Immature natural killer cell (primary cell): ENCODE measurements at regions not wholly inside any gene's neighbourhood (a gene's known extent, or its start where the extent isn't known, plus 50 kb on each side); places are given as distances from the start of the nearest gene placed in this dataset.

Source experiments
- DNase-seq, 3 donors: peaks; one replicate each; pipeline ENCODE4 v3.0.0; 2022; ENCODE audit warnings: mixed read lengths in 1 of 3
- H3K27ac Mint-ChIP-seq, 6 donors: one replicate each; pipeline ENCODE4 v1.8.0; 2020; ENCODE audit warnings: mixed read lengths in 6 of 6, mild to moderate bottlenecking in 5 of 6, inconsistent platforms in 4 of 6, moderate library complexity in 3 of 6
- H3K27me3 Mint-ChIP-seq, 3 donors: one replicate each; pipeline ENCODE4 v1.8.0; 2020 to 2021; ENCODE audit warnings: low read depth in 3 of 3, mild to moderate bottlenecking in 3 of 3, mixed read lengths in 3 of 3, moderate library complexity in 3 of 3, inconsistent platforms in 1 of 3
- H3K36me3 Mint-ChIP-seq, 3 donors: one replicate each; pipeline ENCODE4 v1.8.0; 2020; ENCODE audit warnings: mixed read lengths in 3 of 3, inconsistent platforms in 2 of 3, mild to moderate bottlenecking in 2 of 3
- H3K4me1 Mint-ChIP-seq, 2 donors: one replicate each; pipeline ENCODE4 v1.8.0; 2020; ENCODE audit warnings: inconsistent platforms in 2 of 2, mild to moderate bottlenecking in 2 of 2, mixed read lengths in 2 of 2, moderate library complexity in 1 of 2
- H3K4me3 Mint-ChIP-seq, 5 donors: one replicate each; pipeline ENCODE4 v1.8.0; 2020; ENCODE audit warnings: mild to moderate bottlenecking in 5 of 5, mixed read lengths in 5 of 5, inconsistent platforms in 3 of 5, moderate library complexity in 3 of 5
- H3K9me3 Mint-ChIP-seq, 6 donors: one replicate each; pipeline ENCODE4 v1.8.0; 2020; ENCODE audit warnings: mild to moderate bottlenecking in 6 of 6, mixed read lengths in 6 of 6, inconsistent platforms in 4 of 6, moderate library complexity in 3 of 6

DNA sequence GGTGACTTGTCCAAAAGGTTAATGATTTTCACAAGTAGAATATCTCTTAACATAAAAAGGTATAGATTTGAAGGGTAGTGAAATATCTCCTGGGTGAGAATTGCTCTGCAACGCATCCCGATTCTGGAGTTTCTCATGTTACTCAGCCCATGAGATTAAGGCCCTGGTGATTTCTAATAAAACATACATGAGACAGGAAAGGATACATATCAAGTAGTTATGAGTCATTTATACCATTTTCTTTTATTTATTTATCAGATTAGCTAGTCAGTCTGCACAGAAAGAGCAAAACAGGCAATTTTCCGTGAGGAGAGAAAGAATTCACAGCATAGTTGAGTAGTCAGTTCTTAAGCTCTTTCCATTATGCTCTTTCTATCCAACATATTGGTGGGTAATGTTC, 535.6 kb upstream of the ATP2B1 start:
- H3K27me3 Mint-ChIP-seq, result no peaks in the 10 kb centered on the region
- no peak overlapping the region for H3K4me3 Mint-ChIP-seq
- no peaks in the 10 kb centered on the region for H3K9me3 Mint-ChIP-seq
- DNase-seq, result no peak
- no peak overlapping the region for H3K27ac Mint-ChIP-seq
- H3K4me1 Mint-ChIP-seq, result no peaks in the 10 kb centered on the region
- H3K36me3 Mint-ChIP-seq, result no peaks in the 10 kb centered on the region

- DNase-seq, result no peak
- Mint-ChIP-seq H3K36me3 (no peaks in the 10 kb centered on the region), H3K9me3 (no peaks in the 10 kb centered on the region), H3K4me3 (no peak overlapping the region), H3K4me1 (no peaks in the 10 kb centered on the region), H3K27ac (no peak overlapping the region), H3K27me3 (no peaks in the 10 kb centered on the region)
Observed at GRCh38 chr12:90243211-90243610, 534.6 kb upstream of the ATP2B1 start.

- Mint-ChIP-seq H3K27ac (no peak overlapping the region), H3K4me1 (peaks cover 0 to 1% of the 10 kb centered on the region in 2 donors), H3K27me3 (peaks cover 0 to 6% (median 3%) of the 10 kb centered on the region in 3 donors), H3K4me3 (no peak overlapping the region), H3K9me3 (no peaks in the 10 kb centered on the region), H3K36me3 (peaks cover 0 to 3% (median 0%) of the 10 kb centered on the region in 3 donors)
- DNase-seq, result no peak
Observed at GRCh38 chr12:90239732-90240260, 531.2 kb upstream of the ATP2B1 start.

- H3K9me3 Mint-ChIP-seq, result no peaks in the 10 kb centered on the region
- no peak overlapping the region for H3K4me3 Mint-ChIP-seq
- H3K27me3 Mint-ChIP-seq, result peaks cover 0 to 6% (median 3%) of the 10 kb centered on the region in 3 donors
Observed at GRCh38 chr12:90238663-90239271, 530.1 kb upstream of the ATP2B1 start.

DNA sequence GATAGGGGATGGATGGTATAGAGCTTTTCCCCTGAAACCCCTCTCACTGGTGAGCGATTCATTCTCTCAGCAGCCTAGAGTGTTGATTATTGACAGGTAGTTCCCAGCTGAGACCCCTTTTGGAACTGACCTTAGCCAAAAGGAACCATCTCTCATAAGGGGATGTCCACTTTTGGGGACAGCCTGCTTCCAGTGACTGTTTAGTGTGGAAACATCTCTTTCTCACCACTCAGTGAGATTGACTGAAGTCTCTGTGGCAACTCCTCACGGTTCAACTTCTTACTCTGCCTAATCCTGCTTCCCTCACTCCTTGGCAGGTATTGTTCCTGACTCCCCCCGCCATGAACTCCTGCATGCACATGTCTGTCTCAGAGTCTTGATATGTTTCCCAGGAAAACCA, 529.2 kb upstream of the ATP2B1 start:
- Mint-ChIP-seq H3K27ac (no peak overlapping the region), H3K4me3 (no peak overlapping the region), H3K36me3 (peaks cover 0 to 3% (median 0%) of the 10 kb centered on the region in 3 donors), H3K27me3 (peaks cover 0 to 6% (median 3%) of the 10 kb centered on the region in 3 donors), H3K9me3 (no peaks in the 10 kb centered on the region), H3K4me1 (peaks cover 0 to 1% of the 10 kb centered on the region in 2 donors)
- no peak for DNase-seq

More at GRCh38 chr12:90238663-90239271, 530.1 kb upstream of the ATP2B1 start:
- Mint-ChIP-seq H3K27ac (no peak overlapping the region), H3K36me3 (peaks cover 0 to 3% (median 0%) of the 10 kb centered on the region in 3 donors), H3K4me1 (peaks cover 0 to 1% of the 10 kb centered on the region in 2 donors)
- DNase-seq, result no peak

DNA sequence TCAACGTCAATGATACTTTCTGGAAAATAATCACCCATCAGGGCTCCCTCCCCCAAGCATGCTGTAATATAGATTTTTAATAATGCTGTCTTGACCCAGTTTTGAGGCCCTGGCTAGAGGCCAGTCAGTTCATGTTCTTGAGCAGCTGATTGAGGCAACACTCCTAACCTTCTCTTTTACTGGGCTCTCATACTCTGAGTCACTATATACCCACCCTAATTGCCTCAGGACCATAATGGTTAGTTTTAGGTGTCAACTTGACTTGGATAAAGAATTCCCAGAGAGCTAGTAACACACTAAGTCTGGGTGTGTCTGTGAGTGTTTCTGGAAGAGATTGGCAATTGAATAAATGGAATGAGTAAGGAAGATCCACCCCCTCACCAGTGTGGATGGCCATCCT, 527.0 kb upstream of the ATP2B1 start:
- Mint-ChIP-seq H3K27ac (no peak overlapping the region), H3K36me3 (peaks cover 0 to 3% (median 0%) of the 10 kb centered on the region in 3 donors), H3K9me3 (peaks cover 0 to 2% (median 0%) of the 10 kb centered on the region in 6 donors), H3K4me1 (peaks cover 0 to 1% of the 10 kb centered on the region in 2 donors), H3K27me3 (peaks cover 0 to 6% (median 3%) of the 10 kb centered on the region in 3 donors), H3K4me3 (no peak overlapping the region)
- no peak for DNase-seq

DNA sequence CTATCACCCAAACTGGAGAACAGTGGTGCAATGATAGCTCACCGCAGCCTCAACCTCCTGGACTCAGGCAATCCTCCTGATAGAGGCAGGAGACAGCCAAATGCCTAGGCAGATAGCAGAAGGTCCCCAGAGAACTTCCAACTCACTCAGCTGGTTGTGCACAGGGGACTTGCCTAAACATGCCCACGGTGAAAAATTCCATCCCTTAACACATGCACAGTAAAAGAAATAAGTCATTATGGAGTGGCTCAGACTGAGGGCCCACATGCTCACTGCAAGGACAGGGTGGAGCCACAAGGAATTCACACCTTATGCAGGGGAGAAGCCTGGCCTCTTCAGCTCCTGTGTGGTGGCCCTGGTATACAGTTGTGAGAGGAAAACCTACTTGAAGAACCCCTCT, 525.8 kb upstream of the ATP2B1 start:
- Mint-ChIP-seq H3K9me3 (peaks cover 0 to 2% (median 0%) of the 10 kb centered on the region in 6 donors), H3K27me3 (peaks cover 0 to 6% (median 3%) of the 10 kb centered on the region in 3 donors), H3K36me3 (peaks cover 0 to 3% (median 0%) of the 10 kb centered on the region in 3 donors), H3K27ac (no peak overlapping the region), H3K4me1 (peaks cover 0 to 1% of the 10 kb centered on the region in 2 donors), H3K4me3 (no peak overlapping the region)
- no peak for DNase-seq

GRCh38 chr12:90233168-90234100, 524.8 kb upstream of the ATP2B1 start:
- H3K27me3 Mint-ChIP-seq, result peaks cover 0 to 6% (median 3%) of the 10 kb centered on the region in 3 donors
- H3K4me1 Mint-ChIP-seq, result peaks cover 0 to 1% of the 10 kb centered on the region in 2 donors

GRCh38 chr12:90229407-90230170, 521.0 kb upstream of the ATP2B1 start:
- DNase-seq, result no peak
- H3K27me3 Mint-ChIP-seq, result peaks cover 0 to 1% (median 0%) of the 10 kb centered on the region in 3 donors
- H3K27ac Mint-ChIP-seq, result no peak overlapping the region
- no peaks in the 10 kb centered on the region for H3K36me3 Mint-ChIP-seq
- no peaks in the 10 kb centered on the region for H3K4me1 Mint-ChIP-seq
- no peak overlapping the region for H3K4me3 Mint-ChIP-seq
- H3K9me3 Mint-ChIP-seq, result peaks cover 0 to 2% (median 0%) of the 10 kb centered on the region in 6 donors

More at GRCh38 chr12:90233168-90234100, 524.8 kb upstream of the ATP2B1 start:
- H3K9me3 Mint-ChIP-seq, result peaks cover 0 to 2% (median 0%) of the 10 kb centered on the region in 6 donors
- H3K27ac Mint-ChIP-seq, result no peak overlapping the region
- H3K36me3 Mint-ChIP-seq, result peaks cover 0 to 3% (median 0%) of the 10 kb centered on the region in 3 donors
- no peak for DNase-seq
- H3K4me3 Mint-ChIP-seq, result no peak overlapping the region

DNA sequence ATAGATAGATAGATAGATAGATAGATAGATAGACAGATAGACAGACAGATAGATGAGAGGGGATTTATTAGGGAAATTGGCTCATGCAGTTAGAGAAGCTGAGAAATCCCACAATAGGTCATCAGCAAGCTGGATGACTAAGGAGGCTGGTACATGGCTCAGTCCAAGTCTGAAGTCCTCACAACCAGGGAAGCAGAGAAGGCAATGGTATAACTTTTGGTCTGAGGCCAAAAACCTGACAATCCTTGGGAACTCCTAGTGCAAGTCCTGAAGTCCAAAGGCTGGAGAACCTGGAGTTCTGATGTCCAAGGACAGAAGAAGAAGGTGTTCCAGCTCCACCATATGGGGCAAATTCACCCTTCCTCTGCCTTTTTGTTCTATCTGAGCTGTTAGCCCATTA, 517.6 kb upstream of the ATP2B1 start:
- Mint-ChIP-seq H3K4me1 (no peaks in the 10 kb centered on the region), H3K27ac (no peak overlapping the region), H3K4me3 (no peak overlapping the region), H3K27me3 (peaks cover 0 to 4% (median 1%) of the 10 kb centered on the region in 3 donors), H3K9me3 (peaks cover 0 to 2% (median 0%) of the 10 kb centered on the region in 6 donors), H3K36me3 (no peaks in the 10 kb centered on the region)
- DNase-seq, result no peak

GRCh38 chr12:90216815-90217214, 508.2 kb upstream of the ATP2B1 start:
- Mint-ChIP-seq H3K27ac (no peak overlapping the region), H3K9me3 (no peaks in the 10 kb centered on the region), H3K4me3 (no peak overlapping the region), H3K27me3 (peaks cover 2 to 6% (median 3%) of the 10 kb centered on the region in 3 donors), H3K36me3 (no peaks in the 10 kb centered on the region), H3K4me1 (no peaks in the 10 kb centered on the region)
- DNase-seq, result no peak

- H3K27ac Mint-ChIP-seq, result no peak overlapping the region
- no peaks in the 10 kb centered on the region for H3K9me3 Mint-ChIP-seq
- no peak overlapping the region for H3K4me3 Mint-ChIP-seq
- no peaks in the 10 kb centered on the region for H3K36me3 Mint-ChIP-seq
- H3K4me1 Mint-ChIP-seq, result no peaks in the 10 kb centered on the region
- peaks cover 2 to 5% (median 3%) of the 10 kb centered on the region in 3 donors for H3K27me3 Mint-ChIP-seq
- DNase-seq, result no peak
Observed at GRCh38 chr12:90216020-90216552, 507.4 kb upstream of the ATP2B1 start.

GRCh38 chr12:90211017-90211416, 502.4 kb upstream of the ATP2B1 start:
- Mint-ChIP-seq H3K36me3 (no peaks in the 10 kb centered on the region), H3K9me3 (peaks cover 1 to 7% (median 4%) of the 10 kb centered on the region in 6 donors), H3K4me1 (no peaks in the 10 kb centered on the region), H3K27me3 (peaks cover 0 to 10% (median 2%) of the 10 kb centered on the region in 3 donors), H3K27ac (no peak overlapping the region), H3K4me3 (no peak overlapping the region)
- no peak for DNase-seq
